GM12873 (cell line): ENCODE measurements at regions not wholly inside any gene's neighbourhood (a gene's known extent, or its start where the extent isn't known, plus 50 kb on each side); places are given as distances from the start of the nearest gene placed in this dataset.

Experiments used
- CTCF ChIP-seq: IDR thresholded peaks from 2 replicates; pipeline ENCODE4 v1.5.1; 2012; ENCODE audit warnings: low read depth, mild to moderate bottlenecking, moderate library complexity, low read length, control low read depth; ENCODE audit not compliant: insufficient read depth; ENCODE audit errors: missing control alignments

- peak; percentile 20 for TF ChIP-seq CTCF
Observed at GRCh38 chr9:42534984-42535325, 351.5 kb downstream of the SPATA31A6 start.

- peak; percentile 35 for TF ChIP-seq CTCF
Observed at GRCh38 chr9:42550789-42551357, 367.4 kb downstream of the SPATA31A6 start.
